ENCODE measurements at regions not wholly inside any gene's neighbourhood (a gene's known extent, or its start where the extent isn't known, plus 50 kb on each side); places are given as distances from the start of the nearest gene placed in this dataset.

DNA sequence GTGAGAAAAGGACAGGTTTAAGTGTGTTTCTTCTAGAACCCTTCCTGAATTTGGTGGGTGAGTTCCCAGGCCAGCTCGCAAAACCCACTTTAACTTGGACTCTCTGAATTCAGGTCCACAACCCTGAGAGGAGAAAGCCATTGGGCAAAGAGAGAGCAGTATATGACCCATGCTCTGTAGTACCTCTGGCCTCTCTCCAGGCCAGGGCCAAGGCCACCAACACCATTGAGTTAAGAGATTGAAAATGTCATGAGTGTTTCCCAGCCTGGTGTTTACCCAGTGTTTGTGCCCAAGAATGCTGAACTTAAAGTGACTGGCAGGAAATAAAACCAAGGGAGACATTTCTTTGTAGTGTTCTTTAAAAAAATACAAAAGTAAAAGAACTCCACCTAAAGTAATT lies 410.4 kb upstream of the CDH5 start:
- Histone ChIP-seq H3K36me3 (no peaks in the 10 kb centered on the region), H3K27me3 (no peaks in the 10 kb centered on the region), H3K4me3 (replicated peaks in 1 of 3) (no peak overlapping the region), H3K27ac (no peak overlapping the region), H3K9me3 (no peaks in the 10 kb centered on the region), H3K4me1 (no peaks in the 10 kb centered on the region)
- DNase-seq = no peak
- 71 to 83% methylated on average over 1 of the region's 1 CpG for WGBS, 2 donors
- intact Hi-C loops (cut with DNase I) = no loop called here
- no peak for TF ChIP-seq POLR2A (IDR thresholded peaks at IDR 0.05)
- TF ChIP-seq, protein P1, sequence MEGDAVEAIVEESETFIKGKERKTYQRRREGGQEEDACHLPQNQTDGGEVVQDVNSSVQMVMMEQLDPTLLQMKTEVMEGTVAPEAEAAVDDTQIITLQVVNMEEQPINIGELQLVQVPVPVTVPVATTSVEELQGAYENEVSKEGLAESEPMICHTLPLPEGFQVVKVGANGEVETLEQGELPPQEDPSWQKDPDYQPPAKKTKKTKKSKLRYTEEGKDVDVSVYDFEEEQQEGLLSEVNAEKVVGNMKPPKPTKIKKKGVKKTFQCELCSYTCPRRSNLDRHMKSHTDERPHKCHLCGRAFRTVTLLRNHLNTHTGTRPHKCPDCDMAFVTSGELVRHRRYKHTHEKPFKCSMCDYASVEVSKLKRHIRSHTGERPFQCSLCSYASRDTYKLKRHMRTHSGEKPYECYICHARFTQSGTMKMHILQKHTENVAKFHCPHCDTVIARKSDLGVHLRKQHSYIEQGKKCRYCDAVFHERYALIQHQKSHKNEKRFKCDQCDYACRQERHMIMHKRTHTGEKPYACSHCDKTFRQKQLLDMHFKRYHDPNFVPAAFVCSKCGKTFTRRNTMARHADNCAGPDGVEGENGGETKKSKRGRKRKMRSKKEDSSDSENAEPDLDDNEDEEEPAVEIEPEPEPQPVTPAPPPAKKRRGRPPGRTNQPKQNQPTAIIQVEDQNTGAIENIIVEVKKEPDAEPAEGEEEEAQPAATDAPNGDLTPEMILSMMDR (IDR thresholded peaks at IDR 0.05) = no peak

DNA sequence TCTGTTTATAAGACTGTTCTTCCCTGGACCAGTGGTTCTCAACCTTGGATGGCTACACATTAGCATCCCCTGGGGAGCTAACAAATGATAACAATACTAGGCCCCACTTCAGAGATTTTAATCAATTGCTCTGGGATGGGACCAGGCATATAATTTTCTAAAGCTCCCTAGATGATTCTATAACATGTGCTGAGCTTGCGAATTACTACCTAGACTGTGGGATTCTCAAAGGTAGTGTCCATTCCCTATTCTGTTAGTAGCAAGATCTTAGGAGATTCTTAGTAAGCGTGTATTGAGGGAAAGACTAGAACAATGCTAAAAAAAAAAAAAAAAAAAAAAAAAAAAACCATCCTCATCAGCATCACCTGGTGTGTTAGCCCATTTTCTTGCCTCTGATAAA lies 412.0 kb upstream of the CDH5 start:
- H3K27me3 ChIP-seq = no peaks in the 10 kb centered on the region
- no peaks in the 10 kb centered on the region for H3K4me1 ChIP-seq
- no peak overlapping the region for H3K27ac ChIP-seq
- intact Hi-C loops (cut with DNase I) = no loop called here
- TF ChIP-seq, protein P1 (IDR thresholded peaks at IDR 0.05) = no peak
- no peak for TF ChIP-seq POLR2A (IDR thresholded peaks at IDR 0.05)
- WGBS, 2 donors = 90 to 95% methylated on average over 2 of the region's 2 CpGs
- no peak overlapping the region for H3K4me3 ChIP-seq (replicated peaks in 1 of 3)
- no peaks in the 10 kb centered on the region for H3K36me3 ChIP-seq
- no peaks in the 10 kb centered on the region for H3K9me3 ChIP-seq
- no peak for DNase-seq

DNA sequence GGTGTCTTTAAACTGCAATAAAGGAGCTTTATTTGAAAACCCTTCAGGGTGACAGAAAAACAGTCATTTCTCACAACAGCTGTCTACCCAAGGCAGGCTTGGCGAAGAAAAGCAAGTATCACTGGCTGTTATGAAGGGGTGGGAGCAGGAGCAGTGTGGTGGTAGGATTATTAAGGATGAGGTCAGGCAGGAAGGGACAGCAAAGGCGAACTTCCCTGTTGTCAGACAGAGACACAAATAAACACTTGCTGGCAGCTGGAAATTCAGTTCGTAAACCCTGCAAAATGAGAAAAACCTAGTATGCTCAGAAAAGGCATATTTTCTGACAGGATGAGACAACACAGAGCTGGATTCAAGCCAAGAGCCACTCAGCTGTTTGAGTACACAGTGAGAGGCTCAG lies 416.3 kb upstream of the CDH5 start:
- intact Hi-C loops (cut with DNase I) = no loop called here
- Histone ChIP-seq H3K27ac (no peak overlapping the region), H3K36me3 (no peaks in the 10 kb centered on the region), H3K9me3 (no peaks in the 10 kb centered on the region), H3K4me3 (replicated peaks in 1 of 3) (no peak overlapping the region), H3K27me3 (no peaks in the 10 kb centered on the region), H3K4me1 (no peaks in the 10 kb centered on the region)
- 82 to 86% methylated on average over 3 of the region's 3 CpGs for WGBS, 2 donors
- TF ChIP-seq, protein P1 (IDR thresholded peaks at IDR 0.05) = no peak
- no peak for TF ChIP-seq POLR2A (IDR thresholded peaks at IDR 0.05)
- DNase-seq = no peak

DNA sequence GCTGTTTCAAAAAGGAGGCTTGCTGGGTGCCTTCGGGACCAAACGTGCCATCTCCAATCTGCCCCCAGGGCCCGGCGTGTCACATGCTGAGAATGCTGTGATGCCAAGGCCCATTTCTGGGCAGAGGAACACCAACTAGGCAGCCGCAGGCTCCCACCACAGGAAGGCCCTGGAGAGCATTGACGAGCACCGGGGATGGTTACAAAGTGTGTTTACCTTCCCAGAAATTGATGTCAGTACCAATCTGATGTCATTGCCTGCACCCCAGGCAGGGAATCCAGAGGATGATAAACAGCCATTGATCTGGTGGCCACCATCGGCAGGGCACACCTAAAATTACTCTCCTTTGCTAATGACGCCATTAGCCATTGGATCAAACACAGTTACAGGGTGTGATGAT lies 418.1 kb upstream of the CDH5 start:
- H3K9me3 ChIP-seq = no peaks in the 10 kb centered on the region
- intact Hi-C loops (cut with DNase I) = no loop called here
- 97 to 99% methylated on average over 8 to 9 of the region's 9 CpGs for WGBS, 2 donors
- H3K4me1 ChIP-seq = no peaks in the 10 kb centered on the region
- no peaks in the 10 kb centered on the region for H3K36me3 ChIP-seq
- no peak for TF ChIP-seq POLR2A (IDR thresholded peaks at IDR 0.05)
- TF ChIP-seq, protein P1 (IDR thresholded peaks at IDR 0.05) = no peak
- H3K27me3 ChIP-seq = no peaks in the 10 kb centered on the region
- no peak for DNase-seq
- no peak overlapping the region for H3K27ac ChIP-seq
- no peak overlapping the region for H3K4me3 ChIP-seq (replicated peaks in 1 of 3)

DNA sequence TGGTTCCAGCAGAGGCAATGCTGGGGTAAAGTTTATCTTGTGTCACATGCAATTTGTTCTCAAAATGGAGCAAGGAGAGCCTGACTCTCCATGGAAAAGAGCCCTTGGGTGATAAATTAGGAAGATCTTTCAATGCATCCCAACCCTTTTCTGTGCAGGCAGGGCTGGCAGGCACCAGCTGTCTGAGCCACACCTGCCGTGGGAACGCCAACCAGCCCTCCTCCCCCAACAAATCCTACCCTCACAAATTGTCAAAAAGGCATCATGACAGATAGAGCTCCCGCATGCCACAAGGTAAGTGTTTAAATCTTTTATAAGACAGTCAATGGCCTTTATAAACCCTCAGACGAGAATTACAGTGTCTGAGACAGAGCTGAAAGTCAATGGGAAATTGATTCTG lies 418.5 kb upstream of the CDH5 start:
- H3K27me3 ChIP-seq = no peaks in the 10 kb centered on the region
- intact Hi-C loops (cut with DNase I) = no loop called here
- DNase-seq = no peak
- no peak overlapping the region for H3K27ac ChIP-seq
- H3K4me3 ChIP-seq (replicated peaks in 1 of 3) = no peak overlapping the region
- TF ChIP-seq, protein P1 (IDR thresholded peaks at IDR 0.05) = no peak
- no peak for TF ChIP-seq POLR2A (IDR thresholded peaks at IDR 0.05)
- 96 to 97% methylated on average over 4 of the region's 4 CpGs for WGBS, 2 donors
- H3K36me3 ChIP-seq = no peaks in the 10 kb centered on the region
- no peaks in the 10 kb centered on the region for H3K4me1 ChIP-seq
- H3K9me3 ChIP-seq = no peaks in the 10 kb centered on the region
